ENCODE measurements at regions not wholly inside any gene's neighbourhood (a gene's known extent, or its start where the extent isn't known, plus 50 kb on each side); places are given as distances from the start of the nearest gene placed in this dataset.

DNA sequence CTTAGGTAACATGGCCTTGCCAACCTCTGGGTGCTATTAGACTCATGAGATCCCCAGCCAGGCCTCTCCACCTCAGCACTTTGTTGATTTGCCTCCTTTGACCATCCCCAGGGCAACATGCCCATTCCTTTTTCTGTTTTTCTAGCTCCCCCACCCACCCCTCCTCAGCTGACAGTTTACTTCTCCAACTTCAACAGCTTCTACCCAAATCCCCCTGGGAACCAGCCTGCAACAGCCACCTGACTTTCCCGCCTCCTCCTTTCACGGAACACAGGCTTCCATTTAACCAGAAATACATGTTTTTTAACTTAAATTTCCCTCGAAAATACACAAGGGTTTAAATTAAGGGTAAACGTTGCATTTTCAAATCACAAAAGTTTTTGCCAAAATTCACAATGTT lies 117.3 kb downstream of the DLEU7 start:
- TF ChIP-seq EZH2 (IDR thresholded peaks at IDR 0.05; ENCODE audit: low read length, missing control alignments): no peak
- TF ChIP-seq CTCF (conservative IDR thresholded peaks at IDR 0.05 in 1 of 2, IDR thresholded peaks at IDR 0.05 in 1 of 2; ENCODE audit: low read depth in 1 of 2, low read length in 2 of 2): no peak

All from fibroblast of lung (primary cell).